ENCODE measurements at regions not wholly inside any gene's neighbourhood (a gene's known extent, or its start where the extent isn't known, plus 50 kb on each side); places are given as distances from the start of the nearest gene placed in this dataset.
A peak's percentile ranks its signal among the peaks of the same experiment; 100 is the strongest.

- peak; percentile 13 for DNase-seq
Measured at GRCh38 chr6:227074-227782, 65.1 kb upstream of the DUSP22 start.

GRCh38 chr6:227812-228338, 64.4 kb upstream of the DUSP22 start:
- DNase-seq = peak; percentile 13

- no peak for DNase-seq
Measured at GRCh38 chr6:228881-229651, 63.2 kb upstream of the DUSP22 start.

GRCh38 chr6:231779-232178, 60.5 kb upstream of the DUSP22 start:
- no peak for DNase-seq

- no peak for DNase-seq
Measured at GRCh38 chr6:232982-233640, 59.2 kb upstream of the DUSP22 start.

- no peak for DNase-seq
Measured at GRCh38 chr6:234706-235372, 57.4 kb upstream of the DUSP22 start.

GRCh38 chr6:235763-236360, 56.4 kb upstream of the DUSP22 start:
- no peak for DNase-seq

- no peak for DNase-seq
Measured at GRCh38 chr6:236519-236918, 55.8 kb upstream of the DUSP22 start.

GRCh38 chr6:240151-240550, 52.1 kb upstream of the DUSP22 start:
- no peak for DNase-seq

- DNase-seq = no peak
Measured at GRCh38 chr6:241336-241865, 50.9 kb upstream of the DUSP22 start.
